HepG2 (cell line): ENCODE measurements at regions not wholly inside any gene's neighbourhood (a gene's known extent, or its start where the extent isn't known, plus 50 kb on each side); places are given as distances from the start of the nearest gene placed in this dataset.

Experiments used
- ATAC-seq: fragments of 200-7000 bp; cut with Tn5 transposase; 3 replicates; pipeline ENCODE4 v1.9.1; 2020; ENCODE audit warnings: mild to moderate bottlenecking, moderate library complexity
- BruUV-seq: library from RNA; stranded (reverse); fragments of 400-500 nt; replicated peaks from 2 replicates; lab custom pipeline; 2021; lab: Mats Ljungman, UMichigan
- CTCF ChIA-PET: fragments of 300-600 bp; formaldehyde crosslinking; extraction: SDS; loops from one replicate; lab custom pipeline; 2021; ENCODE audit warnings: low total read pairs, inconsistent platforms, low intra/inter-chr PET ratio; lab: Yijun Ruan, JAX
- POLR2A ChIA-PET: fragments of 350-600 bp; sonication (Branson Sonifier 250); formaldehyde crosslinking; loops from one replicate; lab custom pipeline; 2020; ENCODE audit warnings: antibody characterized with exemption, inconsistent platforms; lab: Yijun Ruan, JAX
- DNase-seq: peaks from one replicate; pipeline ENCODE4 v3.0.0-alpha.2; 2015; ENCODE audit warnings: low spot score
- FAIRE-seq: peaks from 3 replicates; lab custom pipeline; 2011; peaks lifted over from hg19 to GRCh38; lab: Jason Lieb, UNC
- H2AFZ ChIP-seq: one replicate; pipeline ENCODE4 v1.6.1; 2011; ENCODE audit warnings: low read length, inconsistent platforms
- H3K27ac ChIP-seq: fragments of 300-600 bp; 3 replicates; pipeline ENCODE4 v1.8.0; 2011; ENCODE audit warnings: mixed run types, mild to moderate bottlenecking, mixed read lengths, low read length, inconsistent platforms; ENCODE audit not compliant: insufficient read depth; ENCODE audit errors: extremely low read length
- H3K27me3 ChIP-seq, 2 experiments: fragments of 200-600 bp in 1 of 2; 2 replicates in 1 of 2; 3 replicates in 1 of 2; pipeline versions ENCODE4 v1.6.0 to v1.8.0; 2011; ENCODE audit warnings: low read length in 2 of 2, mild to moderate bottlenecking in 2 of 2, moderate library complexity in 2 of 2, inconsistent platforms in 1 of 2; ENCODE audit not compliant: insufficient read depth in 2 of 2, control insufficient read depth in 1 of 2
- H3K36me3 ChIP-seq, 2 experiments: fragments of 200-600 bp in 1 of 2; replicated peaks in 1 of 2; 2 replicates in 1 of 2; 3 replicates in 1 of 2; pipeline versions ENCODE4 v1.5.1 to v1.8.0; 2011; ENCODE audit warnings: low read length in 2 of 2, inconsistent platforms in 1 of 2; ENCODE audit not compliant: insufficient read depth in 2 of 2, control insufficient read depth in 1 of 2
- H3K4me1 ChIP-seq: 2 replicates; pipeline ENCODE4 v1.5.1; 2012; ENCODE audit warnings: low read length, inconsistent platforms; ENCODE audit not compliant: insufficient read depth
- H3K4me2 ChIP-seq: 2 replicates; pipeline ENCODE4 v1.6.0; 2011; ENCODE audit warnings: low read depth, low read length, inconsistent platforms
- H3K4me3 ChIP-seq, 3 experiments: fragments of 200-600 bp in 1 of 3; sonication (generic), shearing (Covaris generic) in 1 of 3; replicated peaks in 1 of 3; 2 replicates each; pipeline ENCODE4 v1.5.1; 2011 to 2016; ENCODE audit warnings: low read length in 3 of 3, inconsistent platforms in 2 of 3, low read depth in 2 of 3, mild to moderate bottlenecking in 2 of 3, control low read depth in 1 of 3, mixed read lengths in 1 of 3; ENCODE audit not compliant: insufficient read depth in 1 of 3
- H3K79me2 ChIP-seq: one replicate; pipeline ENCODE4 v1.6.1; 2011; ENCODE audit warnings: low read length, inconsistent platforms; ENCODE audit not compliant: insufficient read depth
- H3K9ac ChIP-seq: 2 replicates; pipeline ENCODE4 v1.6.0; 2011; ENCODE audit warnings: mild to moderate bottlenecking, low read depth, low read length, inconsistent platforms; ENCODE audit not compliant: insufficient read depth
- H3K9me3 ChIP-seq: 2 replicates; pipeline ENCODE4 v1.5.1; 2012; ENCODE audit warnings: mild to moderate bottlenecking, low read length
- H4K20me1 ChIP-seq: 2 replicates; pipeline ENCODE4 v1.6.0; 2011; ENCODE audit warnings: inconsistent platforms, mild to moderate bottlenecking, low read length, moderate library complexity; ENCODE audit not compliant: insufficient read depth
- ATF1 ChIP-seq: IDR thresholded peaks from 2 replicates; pipeline ENCODE4 v1.6.1; 2016; ENCODE audit warnings: mild to moderate bottlenecking, control low read depth
- ETV6 ChIP-seq: sonication (generic); formaldehyde crosslinking; conservative IDR thresholded peaks from 2 replicates; pipeline ENCODE4 v1.4.0; 2020; ENCODE audit warnings: missing genetic modification reagents
- HNRNPH1 ChIP-seq: fragments of 200-400 bp; formaldehyde crosslinking; optimal IDR thresholded peaks from 2 replicates; pipeline ENCODE3; 2017; ENCODE audit warnings: mild to moderate bottlenecking, low read depth, low read length
- HNRNPK ChIP-seq: fragments of 200-400 bp; formaldehyde crosslinking; IDR thresholded peaks from 2 replicates; pipeline ENCODE4 v1.6.1; 2018; ENCODE audit warnings: low read length, low read depth, moderate library complexity, mild to moderate bottlenecking; ENCODE audit not compliant: poor library complexity, severe bottlenecking
- HOXA7 ChIP-seq: sonication (generic); formaldehyde crosslinking; IDR thresholded peaks from 2 replicates; pipeline ENCODE4 v1.8.1; 2022; ENCODE audit warnings: mild to moderate bottlenecking, missing genetic modification reagents, moderate library complexity
- MTF2 ChIP-seq: sonication (generic); formaldehyde crosslinking; IDR thresholded peaks from 2 replicates; pipeline ENCODE4 v1.5.0; 2020; ENCODE audit warnings: missing genetic modification reagents, borderline replicate concordance
- MZF1 ChIP-seq: sonication (generic); formaldehyde crosslinking; IDR thresholded peaks from 2 replicates; pipeline ENCODE4 v1.8.1; 2023; ENCODE audit warnings: mild to moderate bottlenecking, missing genetic modification reagents, borderline replicate concordance
- POLR2A ChIP-seq, 2 experiments: IDR thresholded peaks; 2 replicates each; pipeline ENCODE4 v1.6.1; 2011; ENCODE audit warnings: low read depth in 2 of 2, low read length in 2 of 2, mild to moderate bottlenecking in 1 of 2, moderate library complexity in 1 of 2; ENCODE audit not compliant: insufficient read depth in 1 of 2
- RFXAP ChIP-seq: sonication (generic); formaldehyde crosslinking; IDR thresholded peaks from 2 replicates; pipeline ENCODE4 v1.4.0; 2020; ENCODE audit warnings: missing genetic modification reagents, borderline replicate concordance
- SYNCRIP ChIP-seq: fragments of 200-400 bp; formaldehyde crosslinking; IDR thresholded peaks from 2 replicates; pipeline ENCODE4 v1.6.1; 2018; ENCODE audit warnings: mild to moderate bottlenecking, low read depth, low read length; ENCODE audit not compliant: insufficient read depth
- YY1 ChIP-seq: IDR thresholded peaks from 2 replicates; pipeline ENCODE4 v1.6.1; 2011; ENCODE audit warnings: low read length, low read depth, moderate library complexity, mild to moderate bottlenecking; ENCODE audit not compliant: insufficient read depth, insufficient replicate concordance
- ZKSCAN1 ChIP-seq: fragments of 150-350 bp; IDR thresholded peaks from 2 replicates; pipeline ENCODE4 v1.6.1; 2014; ENCODE audit warnings: low read length
- ZNF251 ChIP-seq: sonication (generic); formaldehyde crosslinking; IDR thresholded peaks from 2 replicates; pipeline ENCODE4 v1.9.0; 2021; ENCODE audit warnings: mild to moderate bottlenecking, missing genetic modification reagents
- ZNF382 ChIP-seq: sonication (generic); formaldehyde crosslinking; IDR thresholded peaks from 2 replicates; pipeline ENCODE4 v1.5.0; 2020; ENCODE audit warnings: missing genetic modification reagents, mild to moderate bottlenecking, borderline replicate concordance
- ZSCAN22 ChIP-seq: sonication (generic); formaldehyde crosslinking; IDR thresholded peaks from 2 replicates; pipeline ENCODE4 v1.4.0; 2020; ENCODE audit warnings: mild to moderate bottlenecking, missing genetic modification reagents
- ZSCAN31 ChIP-seq: sonication (generic); formaldehyde crosslinking; IDR thresholded peaks from 2 replicates; pipeline ENCODE4 v1.5.0; 2020; ENCODE audit warnings: low read depth, mild to moderate bottlenecking, missing genetic modification reagents
- ZUFSP ChIP-seq: sonication (generic); formaldehyde crosslinking; IDR thresholded peaks from 2 replicates; pipeline ENCODE4 v1.9.0; 2021; ENCODE audit warnings: missing genetic modification reagents, mild to moderate bottlenecking, borderline replicate concordance
- WGBS: methylation state at CpG from one replicate; pipeline ENCODE4 v1.1.6; 2017; ENCODE audit warnings: low lambda C conversion rate; 5-methylcytosine and 5-hydroxymethylcytosine counted together
- in situ Hi-C: cut with HindIII; loops from 2 replicates; pipeline ENCODE4 v1.10.0; 2017; ENCODE audit warnings: low pct_unique_long_range_greater_than_20kb; ENCODE audit not compliant: extremely low pct_ligation_motif_present
- intact Hi-C: fragments of 100-400 bp; cut with micrococcal nuclease; formaldehyde crosslinking; loops from one replicate; pipeline ENCODE4 v1.10.0; 2022; ENCODE audit not compliant: unreplicated experiment

- POLR2A ChIA-PET = no interaction called here
- Histone ChIP-seq H3K9ac (no peak overlapping the region), H4K20me1 (no peaks in the 10 kb centered on the region), H3K27ac (no peak overlapping the region), H3K4me1 (no peaks in the 10 kb centered on the region), H3K36me3 (no peaks in the 10 kb centered on the region), H3K79me2 (no peaks in the 10 kb centered on the region), H3K27me3 (peaks cover 2 to 42% of the 10 kb centered on the region in 2 experiments; a peak in 4 of 5 replicates), H2AFZ (no peak overlapping the region), H3K9me3 (no peaks in the 10 kb centered on the region), H3K4me3 (no peak overlapping the region), H3K4me2 (no peak overlapping the region)
- no peak for TF ChIP-seq SYNCRIP
- WGBS = 30% methylated on average over 14 of the region's 14 CpGs
- intact Hi-C loops = no loop called here
- ATAC-seq = no peak
- BruUV-seq = no TSS peak
- FAIRE-seq = no peak
- CTCF ChIA-PET = no interaction called here
- no peak for DNase-seq
- in situ Hi-C loops = no loop called here
Observed at GRCh38 chr21:33169359-33169758, 60.4 kb upstream of the IFNAR2 start.

- Histone ChIP-seq H3K79me2 (no peaks in the 10 kb centered on the region), H3K9me3 (no peaks in the 10 kb centered on the region), H3K27me3 (peaks cover 2 to 59% of the 10 kb centered on the region in 2 experiments; a peak in 4 of 5 replicates), H3K4me1 (no peaks in the 10 kb centered on the region), H3K9ac (no peak overlapping the region), H3K4me2 (no peak overlapping the region), H3K36me3 (no peaks in the 10 kb centered on the region), H3K4me3 (no peak overlapping the region), H3K27ac (no peak overlapping the region), H2AFZ (no peak overlapping the region), H4K20me1 (no peaks in the 10 kb centered on the region)
- ATAC-seq (no peak), DNase-seq (no peak), FAIRE-seq (no peak)
- POLR2A ChIA-PET = no interaction called here
- intact Hi-C loops = no loop called here
- CTCF ChIA-PET = no interaction called here
- in situ Hi-C loops = no loop called here
- BruUV-seq = no TSS peak
- WGBS = 16% methylated on average over 5 of the region's 8 CpGs
- TF ChIP-seq YY1 = no peak
- TF ChIP-seq ATF1 (CRISPR knock-in tag) = no peak
- TF ChIP-seq RFXAP (CRISPR knock-in tag) = no peak
- TF ChIP-seq POLR2A (IDR thresholded peaks at IDR 0.05; ENCODE audit: insufficient read depth in 1 of 2, low read depth in 2 of 2, low read length in 2 of 2) = no peak
- TF ChIP-seq MTF2 (CRISPR knock-in tag) = no peak
- no peak for TF ChIP-seq ZNF251 (CRISPR knock-in tag)
- no peak for TF ChIP-seq HNRNPK
- no peak for TF ChIP-seq ZNF382
- no peak for TF ChIP-seq HNRNPH1
- TF ChIP-seq ZKSCAN1 = no peak
- TF ChIP-seq ZSCAN22 (CRISPR knock-in tag) = no peak
- TF ChIP-seq MZF1 (CRISPR knock-in tag) = no peak
- TF ChIP-seq HOXA7 (CRISPR knock-in tag) = no peak
- no peak for TF ChIP-seq ZUFSP (CRISPR knock-in tag)
- TF ChIP-seq ZSCAN31 (CRISPR knock-in tag) = no peak
- no peak for TF ChIP-seq ETV6
Observed at GRCh38 chr21:33171616-33172169, 58.0 kb upstream of the IFNAR2 start.
